ENCODE measurements at regions not wholly inside any gene's neighbourhood (a gene's known extent, or its start where the extent isn't known, plus 50 kb on each side); places are given as distances from the start of the nearest gene placed in this dataset.
A peak's percentile ranks its signal among the peaks of the same experiment; 100 is the strongest.

DNA sequence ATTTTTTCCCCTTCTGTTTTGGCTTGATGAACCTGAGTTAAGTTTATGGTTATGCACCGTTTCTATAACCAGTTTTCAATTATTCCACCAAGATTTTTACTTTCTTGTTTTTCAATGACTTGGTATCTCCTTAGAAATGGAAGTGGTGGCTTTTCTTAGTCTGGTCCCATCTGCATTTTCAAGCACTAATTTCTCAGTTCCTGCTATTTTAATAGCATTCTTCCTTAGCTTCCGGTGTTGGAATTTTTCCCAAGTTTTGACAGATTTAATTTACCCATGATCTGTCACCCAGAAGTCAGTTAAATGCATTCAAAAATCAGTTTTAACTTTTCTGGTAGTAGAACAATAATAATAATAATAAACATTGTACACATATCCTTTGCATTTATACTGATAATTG, 184.6 kb upstream of the OLFM3 start (continued):
- no peak for TF ChIP-seq RAD21 (IDR thresholded peaks at IDR 0.05; ENCODE audit: low read length)
- TF ChIP-seq SMC3 (IDR thresholded peaks at IDR 0.05; ENCODE audit: low read depth, low read length), result no peak
- TF ChIP-seq, protein P1, sequence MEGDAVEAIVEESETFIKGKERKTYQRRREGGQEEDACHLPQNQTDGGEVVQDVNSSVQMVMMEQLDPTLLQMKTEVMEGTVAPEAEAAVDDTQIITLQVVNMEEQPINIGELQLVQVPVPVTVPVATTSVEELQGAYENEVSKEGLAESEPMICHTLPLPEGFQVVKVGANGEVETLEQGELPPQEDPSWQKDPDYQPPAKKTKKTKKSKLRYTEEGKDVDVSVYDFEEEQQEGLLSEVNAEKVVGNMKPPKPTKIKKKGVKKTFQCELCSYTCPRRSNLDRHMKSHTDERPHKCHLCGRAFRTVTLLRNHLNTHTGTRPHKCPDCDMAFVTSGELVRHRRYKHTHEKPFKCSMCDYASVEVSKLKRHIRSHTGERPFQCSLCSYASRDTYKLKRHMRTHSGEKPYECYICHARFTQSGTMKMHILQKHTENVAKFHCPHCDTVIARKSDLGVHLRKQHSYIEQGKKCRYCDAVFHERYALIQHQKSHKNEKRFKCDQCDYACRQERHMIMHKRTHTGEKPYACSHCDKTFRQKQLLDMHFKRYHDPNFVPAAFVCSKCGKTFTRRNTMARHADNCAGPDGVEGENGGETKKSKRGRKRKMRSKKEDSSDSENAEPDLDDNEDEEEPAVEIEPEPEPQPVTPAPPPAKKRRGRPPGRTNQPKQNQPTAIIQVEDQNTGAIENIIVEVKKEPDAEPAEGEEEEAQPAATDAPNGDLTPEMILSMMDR (IDR thresholded peaks at IDR 0.05), result no peak

DNA sequence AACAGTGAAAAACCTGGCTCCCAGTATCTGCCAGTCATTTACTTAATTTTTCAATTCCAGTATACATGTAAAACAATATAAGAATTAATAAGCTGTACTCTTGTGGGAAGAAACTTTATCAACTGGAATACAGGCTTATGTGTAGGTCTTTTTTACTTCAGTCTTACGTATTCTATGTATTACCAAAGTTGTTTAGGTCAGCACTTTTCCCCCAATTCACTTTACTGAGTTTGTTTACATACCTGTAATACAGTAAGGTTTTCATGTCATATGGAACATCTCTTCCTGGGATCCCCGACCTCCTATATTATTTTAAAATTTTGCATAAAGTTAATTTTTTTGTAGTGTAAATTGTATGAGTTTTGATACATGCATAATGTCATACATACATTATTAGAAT, 181.8 kb upstream of the OLFM3 start:
- Histone ChIP-seq H3K4me3 (ENCODE audit: low read depth in 2 of 2, low read length in 1 of 2) (no peak overlapping the region), H3K36me3 (replicated peaks in 1 of 2; ENCODE audit: control insufficient read depth in 1 of 2, insufficient read depth in 2 of 2, low read length in 1 of 2) (no peaks in the 10 kb centered on the region), H3K27ac (ENCODE audit: low read depth in 2 of 2, low read length in 1 of 2) (no peak overlapping the region), H3K9ac (no peak overlapping the region), H3K4me2 (no peak overlapping the region), H3K9me3 (no peaks in the 10 kb centered on the region), H4K20me1 (ENCODE audit: insufficient read depth) (no peaks in the 10 kb centered on the region), H3K79me2 (ENCODE audit: insufficient read depth) (no peaks in the 10 kb centered on the region), H3K4me1 (ENCODE audit: control insufficient read depth in 1 of 2, insufficient read depth in 2 of 2, low read depth in 1 of 2, low read length in 1 of 2) (no peaks in the 10 kb centered on the region; a peak in 1 of 4 replicates), H3K9me2 (no peaks in the 10 kb centered on the region), H2AFZ (ENCODE audit: low read depth) (no peak overlapping the region), H3F3A (replicated peaks; ENCODE audit: insufficient read depth) (no peaks in the 10 kb centered on the region), H3K27me3 (ENCODE audit: insufficient read depth) (no peaks in the 10 kb centered on the region)
- DNase-seq, result no peak
- ChIA-PET CTCF (no interaction called here), POLR2A (no interaction called here)
- whole genome bisulfite sequencing (ENCODE audit: low lambda C conversion rate), result 39% methylated on average over 2 of the region's 2 CpGs
- TF ChIP-seq, protein P2, sequence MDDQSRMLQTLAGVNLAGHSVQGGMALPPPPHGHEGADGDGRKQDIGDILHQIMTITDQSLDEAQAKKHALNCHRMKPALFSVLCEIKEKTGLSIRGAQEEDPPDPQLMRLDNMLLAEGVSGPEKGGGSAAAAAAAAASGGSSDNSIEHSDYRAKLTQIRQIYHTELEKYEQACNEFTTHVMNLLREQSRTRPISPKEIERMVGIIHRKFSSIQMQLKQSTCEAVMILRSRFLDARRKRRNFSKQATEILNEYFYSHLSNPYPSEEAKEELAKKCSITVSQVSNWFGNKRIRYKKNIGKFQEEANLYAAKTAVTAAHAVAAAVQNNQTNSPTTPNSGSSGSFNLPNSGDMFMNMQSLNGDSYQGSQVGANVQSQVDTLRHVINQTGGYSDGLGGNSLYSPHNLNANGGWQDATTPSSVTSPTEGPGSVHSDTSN (IDR thresholded peaks at IDR 0.05), result no peak
- TF ChIP-seq EZH2phosphoT487 (IDR thresholded peaks at IDR 0.05; ENCODE audit: borderline replicate concordance, low read depth), result no peak

DNA sequence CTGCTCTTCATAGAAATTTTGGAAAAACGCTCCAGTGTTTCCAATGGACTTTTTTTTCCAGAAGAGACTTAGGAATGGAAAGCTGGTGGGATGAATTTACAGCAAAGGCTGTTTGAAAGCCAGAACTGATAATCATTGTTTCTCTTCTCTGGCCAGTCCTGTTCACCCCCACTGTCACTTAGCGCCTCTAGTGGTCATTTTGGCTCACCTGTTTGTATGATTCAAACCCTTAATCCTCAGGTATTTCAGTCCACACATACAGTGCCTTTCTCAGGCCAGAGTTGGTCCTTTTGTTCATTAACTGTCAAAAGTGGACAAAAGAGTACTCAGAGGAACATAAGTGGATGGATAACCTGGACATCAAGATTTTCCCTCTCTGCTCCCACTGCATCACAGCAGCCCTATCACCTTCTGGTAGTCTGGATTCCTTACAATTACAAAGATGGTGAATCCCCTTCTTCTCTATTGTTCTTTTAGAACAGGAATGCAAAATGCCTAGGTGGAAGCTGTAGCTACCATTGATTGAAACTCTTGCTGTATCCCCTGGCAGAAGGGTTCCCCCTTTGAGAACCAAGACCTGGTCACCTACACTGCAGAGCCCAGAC, 177.6 kb upstream of the OLFM3 start:
- Histone ChIP-seq H2AFZ (ENCODE audit: low read depth) (no peak overlapping the region), H3K4me3 (ENCODE audit: low read depth in 2 of 2, low read length in 1 of 2) (no peak overlapping the region), H3K9me2 (no peaks in the 10 kb centered on the region), H4K20me1 (ENCODE audit: insufficient read depth) (no peaks in the 10 kb centered on the region), H3F3A (replicated peaks; ENCODE audit: insufficient read depth) (no peaks in the 10 kb centered on the region), H3K4me2 (no peak overlapping the region), H3K9ac (no peak overlapping the region), H3K4me1 (ENCODE audit: control insufficient read depth in 1 of 2, insufficient read depth in 2 of 2, low read depth in 1 of 2, low read length in 1 of 2) (no peaks in the 10 kb centered on the region), H3K9me3 (no peaks in the 10 kb centered on the region), H3K27ac (ENCODE audit: low read depth in 2 of 2, low read length in 1 of 2) (no peak overlapping the region), H3K36me3 (replicated peaks in 1 of 2; ENCODE audit: control insufficient read depth in 1 of 2, insufficient read depth in 2 of 2, low read length in 1 of 2) (no peaks in the 10 kb centered on the region), H3K27me3 (ENCODE audit: insufficient read depth) (no peaks in the 10 kb centered on the region), H3K79me2 (ENCODE audit: insufficient read depth) (no peaks in the 10 kb centered on the region)
- TF ChIP-seq TAF1 (IDR thresholded peaks at IDR 0.05; ENCODE audit: borderline replicate concordance, low read depth, low read length), result no peak
- TF ChIP-seq, protein P3, sequence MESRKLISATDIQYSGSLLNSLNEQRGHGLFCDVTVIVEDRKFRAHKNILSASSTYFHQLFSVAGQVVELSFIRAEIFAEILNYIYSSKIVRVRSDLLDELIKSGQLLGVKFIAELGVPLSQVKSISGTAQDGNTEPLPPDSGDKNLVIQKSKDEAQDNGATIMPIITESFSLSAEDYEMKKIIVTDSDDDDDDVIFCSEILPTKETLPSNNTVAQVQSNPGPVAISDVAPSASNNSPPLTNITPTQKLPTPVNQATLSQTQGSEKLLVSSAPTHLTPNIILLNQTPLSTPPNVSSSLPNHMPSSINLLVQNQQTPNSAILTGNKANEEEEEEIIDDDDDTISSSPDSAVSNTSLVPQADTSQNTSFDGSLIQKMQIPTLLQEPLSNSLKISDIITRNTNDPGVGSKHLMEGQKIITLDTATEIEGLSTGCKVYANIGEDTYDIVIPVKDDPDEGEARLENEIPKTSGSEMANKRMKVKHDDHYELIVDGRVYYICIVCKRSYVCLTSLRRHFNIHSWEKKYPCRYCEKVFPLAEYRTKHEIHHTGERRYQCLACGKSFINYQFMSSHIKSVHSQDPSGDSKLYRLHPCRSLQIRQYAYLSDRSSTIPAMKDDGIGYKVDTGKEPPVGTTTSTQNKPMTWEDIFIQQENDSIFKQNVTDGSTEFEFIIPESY (IDR thresholded peaks at IDR 0.05; ENCODE audit: borderline replicate concordance, low read depth), result no peak
- TF ChIP-seq, protein P4, sequence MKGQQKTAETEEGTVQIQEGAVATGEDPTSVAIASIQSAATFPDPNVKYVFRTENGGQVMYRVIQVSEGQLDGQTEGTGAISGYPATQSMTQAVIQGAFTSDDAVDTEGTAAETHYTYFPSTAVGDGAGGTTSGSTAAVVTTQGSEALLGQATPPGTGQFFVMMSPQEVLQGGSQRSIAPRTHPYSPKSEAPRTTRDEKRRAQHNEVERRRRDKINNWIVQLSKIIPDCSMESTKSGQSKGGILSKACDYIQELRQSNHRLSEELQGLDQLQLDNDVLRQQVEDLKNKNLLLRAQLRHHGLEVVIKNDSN (IDR thresholded peaks at IDR 0.05; ENCODE audit: borderline replicate concordance, low read depth), result no peak
- TF ChIP-seq ELF1 (IDR thresholded peaks at IDR 0.05), result no peak
- no peak for TF ChIP-seq EZH2phosphoT487 (IDR thresholded peaks at IDR 0.05; ENCODE audit: borderline replicate concordance, low read depth)
- TF ChIP-seq, protein P1 (IDR thresholded peaks at IDR 0.05), result peak; percentile 57
- no peak for TF ChIP-seq FOXM1 (IDR thresholded peaks at IDR 0.05; ENCODE audit: low read depth)
- no peak for TF ChIP-seq POLR2AphosphoS5 (IDR thresholded peaks at IDR 0.05; ENCODE audit: low read depth, low read length)
- 28% methylated on average over 2 of the region's 2 CpGs for WGBS (ENCODE audit: low lambda C conversion rate)
- ChIA-PET CTCF (interaction anchor here (0.9 to 1.3 kb wide), 4 partner anchors 12 to 27 kb away, joined by 3 to 4 read pairs (median 3); no protein-coding TSS in a partner anchor), POLR2A (no interaction called here)
- no peak for DNase-seq
